GM19328 (cell line): ENCODE measurements at regions not wholly inside any gene's neighbourhood (a gene's known extent, or its start where the extent isn't known, plus 50 kb on each side); places are given as distances from the start of the nearest gene placed in this dataset.

Experiments
- ATAC-seq: cut with Tn5 transposase; IDR thresholded peaks from one replicate; pipeline ENCODE4 v1.9.1; 2021; ENCODE audit warnings: mild to moderate bottlenecking, moderate library complexity; ENCODE audit not compliant: unreplicated experiment

DNA sequence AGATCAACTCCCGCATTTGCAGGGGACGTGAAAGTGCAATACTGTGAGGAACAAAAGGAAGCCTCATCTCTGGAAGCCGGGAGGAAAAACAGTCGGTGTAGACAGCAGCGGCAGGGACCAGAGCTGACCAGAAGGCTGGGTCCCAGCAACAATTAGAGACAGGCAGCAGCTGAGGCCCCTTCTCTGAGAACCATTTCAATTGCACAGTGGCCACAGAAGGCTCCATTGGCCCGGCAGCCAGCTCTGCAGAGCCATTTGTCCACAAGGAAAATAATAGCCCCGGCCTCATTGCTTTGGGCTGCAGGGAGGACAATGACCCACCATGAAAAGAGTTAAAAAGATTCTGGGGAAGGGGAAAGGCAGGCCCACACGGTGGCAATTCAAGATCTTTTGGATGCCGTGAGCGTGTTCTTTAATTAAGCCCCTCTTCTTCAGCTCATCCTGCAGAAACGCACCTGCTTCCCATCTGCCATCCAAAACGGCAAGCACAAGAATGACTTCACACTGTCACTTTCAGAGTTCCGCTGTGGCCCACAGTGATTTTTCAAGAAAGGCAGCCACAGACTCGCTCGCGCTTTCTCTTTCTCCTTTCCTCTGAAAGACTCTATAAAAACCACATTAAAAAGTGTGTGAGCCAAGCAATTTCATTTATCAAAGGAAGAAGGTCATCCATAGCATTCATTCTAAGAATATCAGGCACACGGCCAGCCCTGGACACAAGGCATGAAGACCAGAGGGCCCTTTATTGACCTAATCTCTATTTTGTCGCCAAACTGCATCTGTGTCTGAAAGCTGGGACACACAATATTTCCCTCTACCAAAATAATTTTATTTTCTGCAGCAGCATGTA lies 293.6 kb downstream of the SOX11 start:
- ATAC-seq, result no peak

- ATAC-seq, result no peak
Measured at GRCh38 chr2:5986801-5987787, 294.9 kb downstream of the SOX11 start.

DNA sequence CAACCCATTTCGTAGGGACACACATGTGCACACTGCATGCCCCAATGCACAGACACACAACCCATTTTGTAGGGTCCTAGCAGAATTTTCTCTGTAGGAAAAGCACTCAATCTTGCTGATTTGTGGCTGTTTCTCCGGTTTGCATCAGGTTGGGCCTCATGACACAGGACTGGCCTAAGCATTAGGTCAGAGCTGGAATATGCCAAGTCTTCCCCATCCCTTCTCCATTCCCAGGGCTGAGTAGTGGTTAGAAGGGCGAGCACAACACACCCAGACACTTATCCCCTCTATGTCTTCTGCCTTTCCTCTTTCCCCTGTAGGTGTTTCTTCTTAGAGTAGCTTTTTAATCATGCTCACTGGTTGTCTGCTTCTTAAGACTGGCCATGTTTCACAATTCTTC lies 295.9 kb downstream of the SOX11 start:
- no peak for ATAC-seq

DNA sequence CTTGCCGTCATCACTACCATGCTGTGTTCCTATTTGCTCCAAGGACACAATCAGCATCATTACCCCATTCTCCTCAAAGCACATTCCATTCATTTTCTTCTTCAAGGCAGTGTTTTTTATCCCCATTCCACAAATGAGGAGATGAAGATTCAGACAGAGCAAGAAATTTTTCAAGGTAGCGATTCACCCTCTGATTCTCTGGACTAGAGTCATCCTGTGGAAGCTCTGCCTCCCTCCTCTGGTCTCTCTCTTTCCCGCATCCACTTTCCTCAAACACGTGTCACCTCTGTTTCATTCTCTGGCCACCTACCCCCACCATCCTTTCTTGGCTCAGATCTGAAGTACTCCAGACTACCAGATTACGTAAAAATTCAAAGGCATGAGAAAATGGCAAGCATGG lies 297.9 kb downstream of the SOX11 start:
- no peak for ATAC-seq

GRCh38 chr2:5991305-5991968 lies 299.3 kb downstream of the SOX11 start:
- ATAC-seq, result no peak

- no peak for ATAC-seq
Measured at GRCh38 chr2:5995832-5996231, 303.6 kb downstream of the SOX11 start.

DNA sequence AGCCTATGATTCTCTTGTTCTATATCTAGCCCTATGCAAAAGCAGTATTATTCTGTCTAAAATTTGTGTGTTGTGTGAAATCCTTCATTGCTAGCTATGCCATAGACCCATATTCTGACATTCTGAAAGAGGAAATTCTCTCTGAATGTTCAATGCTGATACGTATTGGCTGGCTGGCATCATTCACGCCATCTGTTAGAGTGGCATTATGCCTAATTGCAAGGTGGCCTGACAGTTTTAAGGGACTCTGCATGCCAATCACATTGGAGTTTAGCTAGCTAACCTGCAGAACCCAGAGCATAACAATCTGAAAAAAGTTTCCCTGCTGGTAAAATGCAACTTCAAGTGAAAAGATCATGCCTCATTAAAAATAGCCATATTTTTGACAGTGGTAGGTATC lies 316.0 kb downstream of the SOX11 start:
- ATAC-seq, result no peak

- ATAC-seq, result no peak
Measured at GRCh38 chr2:6008726-6009125, 316.5 kb downstream of the SOX11 start.

DNA sequence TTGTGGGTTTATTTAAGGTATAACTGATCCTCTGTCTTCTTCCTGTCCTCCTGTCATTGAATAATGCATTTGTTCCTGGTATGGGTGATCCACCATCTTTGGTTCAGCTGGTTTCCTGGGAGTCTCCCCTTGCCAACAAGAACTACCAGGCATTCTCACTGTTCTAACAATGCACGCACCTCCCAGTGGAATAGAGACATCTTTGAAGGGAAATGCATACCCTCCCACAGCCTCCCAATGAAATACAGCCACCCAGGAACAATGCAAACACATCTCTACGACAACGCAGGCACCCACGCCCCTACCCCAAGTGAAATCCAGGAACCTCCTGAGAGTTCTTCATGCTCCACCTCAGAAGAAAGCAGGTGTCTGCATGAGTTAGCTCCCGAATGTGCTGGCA lies 318.0 kb downstream of the SOX11 start:
- no peak for ATAC-seq

- no peak for ATAC-seq
Measured at GRCh38 chr2:6011921-6012320, 319.7 kb downstream of the SOX11 start.

- no peak for ATAC-seq
Measured at GRCh38 chr2:6017736-6018286, 325.6 kb downstream of the SOX11 start.

GRCh38 chr2:6024229-6024628 lies 332.0 kb downstream of the SOX11 start:
- no peak for ATAC-seq

DNA sequence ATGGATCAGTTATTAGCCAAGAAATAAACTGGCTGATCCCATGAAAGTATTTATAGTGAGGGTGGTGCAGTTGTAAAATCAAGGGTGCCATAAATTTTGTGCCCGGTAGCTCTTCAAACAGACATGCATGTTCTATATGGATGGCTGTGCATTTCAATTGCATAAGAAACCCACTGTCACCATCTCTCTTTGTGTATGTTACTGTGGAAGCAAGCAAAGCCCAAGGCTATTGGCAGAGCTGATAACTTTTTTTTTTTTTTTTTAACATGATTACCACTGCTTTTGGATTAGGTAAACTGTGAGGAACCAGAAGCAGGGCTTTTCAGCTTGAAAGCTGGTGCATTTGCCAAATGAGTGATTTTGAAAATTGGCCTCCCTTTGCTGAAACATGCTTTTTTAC lies 332.6 kb downstream of the SOX11 start:
- no peak for ATAC-seq

DNA sequence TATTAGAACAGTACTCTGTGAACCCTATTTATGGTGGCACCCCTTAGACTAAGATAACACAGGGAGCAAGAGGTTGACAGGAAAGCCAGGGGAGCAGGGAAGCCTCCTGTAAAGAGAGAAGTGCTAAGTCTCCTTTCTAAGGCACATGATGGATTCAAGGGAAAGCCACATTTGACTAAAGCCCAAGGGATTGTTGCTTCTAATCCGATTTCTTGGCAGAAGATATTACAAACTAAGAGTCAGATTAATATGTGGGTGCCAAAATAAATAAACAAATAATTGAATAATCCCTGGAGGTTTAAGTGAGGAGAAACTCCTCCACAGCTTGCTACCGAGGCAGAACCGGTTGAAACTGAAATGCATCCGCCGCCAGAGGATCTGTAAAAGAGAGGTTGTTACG lies 333.2 kb downstream of the SOX11 start:
- no peak for ATAC-seq

- ATAC-seq, result no peak
Measured at GRCh38 chr2:6027066-6027465, 334.9 kb downstream of the SOX11 start.

DNA sequence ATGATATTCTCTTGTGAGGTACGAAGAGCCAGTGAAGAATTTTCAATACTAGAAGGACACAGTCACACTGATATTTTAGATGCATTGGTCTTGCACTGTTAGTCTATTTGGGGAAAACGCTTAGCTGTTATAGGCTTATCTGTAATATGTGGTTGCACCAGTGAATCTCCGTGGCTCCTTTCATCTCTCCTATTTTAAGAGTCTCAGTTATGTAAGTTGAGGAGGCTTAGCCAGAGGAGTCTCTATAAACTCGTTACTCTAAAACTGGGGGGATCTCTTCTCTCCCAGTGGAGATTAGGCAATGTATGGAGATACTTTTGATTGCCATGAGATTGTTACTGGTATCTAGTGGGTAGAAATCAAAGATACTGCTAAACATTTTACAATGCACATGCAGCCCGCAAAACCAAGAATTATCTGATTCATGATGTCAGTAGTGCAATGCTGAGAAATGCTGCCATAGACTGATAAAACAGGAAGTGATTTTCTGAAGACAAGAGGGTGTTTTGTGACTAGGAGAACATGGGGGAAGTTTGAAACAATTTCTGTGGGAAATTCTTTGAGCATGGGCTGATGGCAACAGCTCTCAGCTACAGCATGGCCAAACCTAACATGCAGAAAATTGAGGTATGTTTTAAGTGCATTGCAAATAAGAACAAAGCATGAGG lies 339.1 kb downstream of the SOX11 start:
- no peak for ATAC-seq

- ATAC-seq, result no peak
Measured at GRCh38 chr2:6036211-6036610, 344.0 kb downstream of the SOX11 start.

DNA sequence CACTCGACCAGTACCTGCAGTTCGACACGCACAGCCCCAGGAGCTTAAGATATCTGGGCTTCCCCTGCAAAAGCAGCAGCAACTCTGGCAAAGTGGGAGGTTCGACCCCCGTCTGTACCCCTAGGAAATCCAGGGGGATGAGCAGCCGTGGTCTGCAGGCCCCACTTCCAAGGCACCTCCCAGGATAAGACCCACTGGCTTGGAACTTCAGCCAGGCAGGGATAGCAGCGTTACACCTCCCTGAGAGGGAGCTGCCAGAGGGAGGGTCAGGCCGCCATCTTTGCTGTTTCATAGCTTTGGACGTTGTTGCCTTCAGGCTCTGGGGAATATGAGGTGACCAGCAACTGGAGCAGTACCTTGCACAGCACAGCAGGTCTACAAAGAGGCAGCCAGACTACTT lies 351.1 kb downstream of the SOX11 start:
- no peak for ATAC-seq

DNA sequence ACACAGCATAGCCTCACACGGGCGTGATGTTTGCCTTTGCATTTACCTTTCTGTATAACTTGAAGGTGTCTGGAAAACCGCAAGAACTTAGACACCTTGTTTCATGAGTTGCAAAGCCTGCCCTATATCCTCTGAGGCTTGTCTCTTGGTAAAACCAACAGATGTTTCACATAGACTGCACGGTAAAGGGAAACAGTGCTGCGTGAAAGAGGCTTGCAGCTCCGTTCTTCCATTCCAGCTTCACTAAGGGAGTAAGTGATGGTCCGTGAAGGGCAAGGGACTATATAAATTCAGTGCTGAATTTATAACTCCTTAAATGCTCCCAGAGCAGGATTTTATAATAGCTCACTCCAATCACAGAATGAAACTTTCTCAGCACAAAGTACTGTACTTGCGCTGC lies 360.5 kb downstream of the SOX11 start:
- ATAC-seq, result no peak

- no peak for ATAC-seq
Measured at GRCh38 chr2:6053743-6054142, 361.6 kb downstream of the SOX11 start.
